Activated CD8-positive, alpha-beta memory T cell treated with anti-CD3 and anti-CD28 coated beads, Interleukin-2, amount 10 ng/mL, durations not matched to agents 7 days and 5 days (primary cell): ENCODE measurements at regions not wholly inside any gene's neighbourhood (a gene's known extent, or its start where the extent isn't known, plus 50 kb on each side); places are given as distances from the start of the nearest gene placed in this dataset.

Experiments
- ATAC-seq: fragments of 150-1000 bp; cut with Tn5 transposase; one replicate; pipeline ENCODE4 v1.10.0; 2021; ENCODE audit warnings: moderate library complexity
- CTCF ChIA-PET: fragments of 350-600 bp; sonication (Branson Sonifier 250); formaldehyde crosslinking; loops from one replicate; lab custom pipeline; 2021; ENCODE audit warnings: antibody characterized with exemption; lab: Charles Lee
- DNase-seq: peaks from one replicate; pipeline ENCODE4 v3.0.0-alpha.2; 2020
- H3K27ac Mint-ChIP-seq: one replicate; pipeline ENCODE4 v1.8.0; 2021; ENCODE audit warnings: mild to moderate bottlenecking, mixed read lengths
- H3K27me3 Mint-ChIP-seq: one replicate; pipeline ENCODE4 v1.8.0; 2021; ENCODE audit warnings: mixed read lengths
- H3K36me3 Mint-ChIP-seq: one replicate; pipeline ENCODE4 v1.8.0; 2021; ENCODE audit warnings: mild to moderate bottlenecking, mixed read lengths
- H3K4me1 Mint-ChIP-seq: one replicate; pipeline ENCODE4 v1.8.0; 2021; ENCODE audit warnings: mixed read lengths
- H3K4me3 Mint-ChIP-seq: one replicate; pipeline ENCODE4 v1.8.0; 2021; ENCODE audit warnings: mild to moderate bottlenecking, moderate library complexity, mixed read lengths
- H3K9me3 Mint-ChIP-seq: one replicate; pipeline ENCODE4 v1.8.0; 2022; ENCODE audit warnings: low read depth, mixed read lengths

DNA sequence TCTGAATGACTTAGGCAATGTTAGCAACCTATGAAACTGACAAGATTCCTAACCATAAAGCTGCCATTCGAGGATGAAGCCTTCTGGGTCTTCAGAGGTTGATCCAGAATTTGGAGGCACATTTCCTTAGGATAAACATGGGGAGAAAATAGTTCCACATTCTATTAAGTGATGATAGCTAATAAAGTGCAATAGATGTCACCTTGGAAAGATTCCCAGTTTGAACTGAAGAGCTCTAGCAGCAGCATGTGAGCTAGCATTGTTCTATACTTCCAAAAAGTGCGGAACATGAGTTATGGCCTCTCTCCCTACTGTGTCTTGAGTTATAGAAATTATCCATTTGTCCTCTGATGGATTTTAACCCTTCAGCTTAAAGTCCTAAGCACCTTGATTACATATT lies 991.4 kb upstream of the SLIT2 start:
- Mint-ChIP-seq H3K27me3 (no peaks in the 10 kb centered on the region), H3K27ac (no peak overlapping the region), H3K4me3 (no peak overlapping the region), H3K4me1 (no peaks in the 10 kb centered on the region), H3K9me3 (peaks cover 16% of the 10 kb centered on the region), H3K36me3 (no peaks in the 10 kb centered on the region)
- no peak for DNase-seq
- CTCF ChIA-PET, result no interaction called here
- ATAC-seq, result no peak

DNA sequence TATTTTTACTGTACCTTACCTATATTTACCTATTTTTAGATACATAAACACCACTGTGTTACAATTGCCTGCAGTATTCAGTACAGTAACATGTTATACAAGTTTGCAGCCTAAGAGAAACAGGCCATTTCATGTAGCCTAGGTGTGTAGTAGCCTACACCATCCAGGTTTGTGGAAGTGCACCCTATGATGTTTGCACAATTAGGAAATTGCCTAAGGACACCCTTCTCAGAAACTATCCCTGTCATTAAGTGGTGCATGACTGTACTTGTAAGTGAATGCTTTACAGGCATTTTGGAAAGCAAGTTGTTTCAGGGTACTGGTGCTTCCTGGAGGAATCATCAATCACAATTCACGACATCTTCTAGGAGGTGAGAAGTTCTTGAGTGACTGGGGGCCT lies 991.8 kb upstream of the SLIT2 start:
- CTCF ChIA-PET, result no interaction called here
- Mint-ChIP-seq H3K36me3 (no peaks in the 10 kb centered on the region), H3K9me3 (peaks cover 14% of the 10 kb centered on the region), H3K27me3 (no peaks in the 10 kb centered on the region), H3K4me1 (no peaks in the 10 kb centered on the region), H3K27ac (no peak overlapping the region), H3K4me3 (no peak overlapping the region)
- DNase-seq (no peak), ATAC-seq (no peak)

- Mint-ChIP-seq H3K27me3 (no peaks in the 10 kb centered on the region), H3K4me3 (no peak overlapping the region), H3K27ac (no peak overlapping the region), H3K36me3 (no peaks in the 10 kb centered on the region), H3K9me3 (peaks cover 7% of the 10 kb centered on the region), H3K4me1 (no peaks in the 10 kb centered on the region)
- ATAC-seq (no peak), DNase-seq (no peak)
- CTCF ChIA-PET, result no interaction called here
These were observed 994.9 kb upstream of the SLIT2 start for GRCh38 chr4:19256823-19257222.

- Mint-ChIP-seq H3K27me3 (no peaks in the 10 kb centered on the region), H3K4me1 (no peaks in the 10 kb centered on the region), H3K4me3 (no peak overlapping the region), H3K36me3 (no peaks in the 10 kb centered on the region), H3K27ac (no peak overlapping the region), H3K9me3 (peaks cover 9% of the 10 kb centered on the region)
- ATAC-seq, result no peak
- CTCF ChIA-PET, result no interaction called here
- no peak for DNase-seq
These were observed 997.2 kb upstream of the SLIT2 start for GRCh38 chr4:19254486-19254885.

DNA sequence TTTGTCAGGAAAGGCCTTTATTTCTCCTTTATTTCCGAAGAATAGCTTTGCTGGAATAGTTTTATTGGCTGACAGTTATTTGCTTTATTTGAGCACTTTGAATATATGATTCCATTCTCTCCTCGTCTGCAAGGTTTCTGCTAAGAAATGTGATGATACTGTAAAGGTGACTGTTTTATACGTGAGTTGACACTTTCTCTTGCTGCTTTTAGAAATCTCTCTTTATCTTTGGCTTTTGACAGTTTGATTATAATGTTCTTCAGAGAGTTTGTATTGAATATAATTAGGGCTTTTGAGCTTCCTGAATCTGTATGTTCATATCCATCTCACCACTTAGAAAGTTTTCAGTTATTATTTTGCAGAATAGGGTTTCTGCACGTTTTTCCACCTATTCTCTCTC lies 1003.7 kb upstream of the SLIT2 start:
- ATAC-seq, result no peak
- H3K4me3 Mint-ChIP-seq, result no peak overlapping the region
- H3K4me1 Mint-ChIP-seq, result no peaks in the 10 kb centered on the region

DNA sequence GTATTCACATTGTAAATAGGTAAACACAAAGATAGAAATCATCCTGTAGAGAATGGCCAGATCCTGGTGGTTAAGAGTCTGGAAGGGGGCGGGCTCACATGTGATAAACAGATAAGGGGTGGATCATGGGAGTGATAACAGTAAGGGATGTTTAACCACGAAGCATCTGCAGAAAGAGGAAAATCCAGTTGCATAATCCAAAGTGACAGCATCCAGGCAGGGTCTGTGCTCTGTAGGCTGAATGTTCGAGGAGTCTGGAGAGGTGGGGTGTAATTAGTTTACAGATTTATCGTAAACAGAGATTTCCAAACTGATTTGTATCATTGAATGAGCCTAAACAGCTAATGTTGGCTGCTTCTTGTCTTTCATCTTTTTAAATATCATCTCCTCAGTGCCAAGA lies 1009.8 kb upstream of the SLIT2 start:
- CTCF ChIA-PET, result no interaction called here
- Mint-ChIP-seq H3K4me3 (no peak overlapping the region), H3K27ac (no peak overlapping the region), H3K36me3 (no peaks in the 10 kb centered on the region), H3K27me3 (no peaks in the 10 kb centered on the region), H3K4me1 (no peaks in the 10 kb centered on the region), H3K9me3 (peaks cover 3% of the 10 kb centered on the region)
- DNase-seq (no peak), ATAC-seq (no peak)

More for the DNA sequence above, 1003.7 kb upstream of the SLIT2 start:
- Mint-ChIP-seq H3K27me3 (no peaks in the 10 kb centered on the region), H3K9me3 (peaks cover 15% of the 10 kb centered on the region), H3K36me3 (no peaks in the 10 kb centered on the region), H3K27ac (no peak overlapping the region)
- CTCF ChIA-PET, result no interaction called here
- DNase-seq, result no peak

DNA sequence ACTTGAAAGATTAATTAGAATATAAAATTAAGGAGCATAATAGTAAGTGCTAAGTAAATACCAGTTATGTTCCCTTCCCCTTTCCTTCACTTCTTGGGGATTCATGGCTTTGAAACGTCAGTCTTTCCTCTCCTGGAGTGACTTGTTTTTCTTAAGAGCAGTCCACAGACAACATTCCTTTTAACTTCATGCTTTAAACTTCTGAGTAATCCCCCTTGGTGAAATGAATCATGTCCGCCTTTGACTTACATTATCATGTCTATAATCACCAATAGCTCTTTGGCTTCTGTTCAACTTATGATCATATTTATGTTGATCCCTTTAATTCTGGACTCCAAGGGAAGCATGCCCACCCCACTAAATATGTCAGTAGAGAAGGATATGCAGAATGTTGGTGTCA lies 1012.1 kb upstream of the SLIT2 start:
- CTCF ChIA-PET, result no interaction called here
- Mint-ChIP-seq H3K4me3 (no peak overlapping the region), H3K27ac (no peak overlapping the region), H3K27me3 (no peaks in the 10 kb centered on the region), H3K9me3 (peaks cover 5% of the 10 kb centered on the region), H3K36me3 (no peaks in the 10 kb centered on the region), H3K4me1 (no peaks in the 10 kb centered on the region)
- no peak for DNase-seq
- no peak for ATAC-seq

DNA sequence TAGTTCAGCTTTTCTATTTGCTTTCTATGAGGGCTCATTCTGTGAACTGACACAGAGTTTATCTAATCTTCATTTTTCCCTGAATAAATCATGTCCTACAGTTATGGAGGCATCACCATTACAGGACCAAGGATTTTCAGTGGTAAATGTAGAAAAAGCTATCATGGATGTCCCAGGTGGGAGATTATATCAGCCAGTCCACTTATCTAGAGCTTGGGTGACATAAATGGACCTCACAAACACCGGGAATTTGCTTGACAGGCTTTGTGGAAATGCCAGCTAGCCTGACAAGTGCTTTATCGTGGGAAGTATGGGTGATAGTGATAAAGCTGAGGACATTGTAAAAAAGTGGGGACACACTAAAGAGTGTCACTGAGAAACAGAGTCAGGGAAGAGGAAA lies 1015.2 kb upstream of the SLIT2 start:
- Mint-ChIP-seq H3K36me3 (no peaks in the 10 kb centered on the region), H3K4me1 (no peaks in the 10 kb centered on the region), H3K9me3 (peaks cover 9% of the 10 kb centered on the region), H3K27ac (no peak overlapping the region), H3K27me3 (no peaks in the 10 kb centered on the region), H3K4me3 (no peak overlapping the region)
- ATAC-seq, result no peak
- no peak for DNase-seq
- CTCF ChIA-PET, result no interaction called here

DNA sequence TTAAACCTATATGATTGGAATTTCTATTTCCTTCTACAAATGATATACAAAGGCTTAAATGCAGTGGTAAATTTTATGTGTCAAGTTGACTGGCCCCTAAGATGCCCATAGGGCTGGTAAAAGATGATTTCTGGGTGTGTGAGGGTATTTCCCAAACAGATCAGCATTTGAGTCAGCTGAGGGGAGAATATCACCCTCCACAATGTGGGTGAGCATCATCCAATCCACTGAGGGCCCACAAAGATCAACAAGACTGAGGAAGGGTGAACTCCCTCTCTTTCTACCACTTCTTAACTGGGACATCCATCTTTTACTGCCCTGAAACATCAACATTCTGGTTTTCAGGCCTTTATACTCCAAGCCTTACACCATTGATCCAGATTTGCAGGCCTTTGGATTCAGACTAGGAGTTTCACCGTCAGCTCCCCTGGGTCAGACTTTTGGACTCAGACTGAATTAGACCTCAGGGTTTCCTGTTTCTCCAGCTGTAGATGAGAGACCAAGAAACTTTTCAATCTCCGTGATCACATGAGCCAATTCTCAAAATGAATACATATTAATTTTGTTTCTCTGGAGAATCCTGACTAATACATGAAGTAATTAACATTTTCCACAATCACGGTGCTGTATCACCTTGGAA lies 1020.7 kb upstream of the SLIT2 start:
- no peak for DNase-seq

DNA sequence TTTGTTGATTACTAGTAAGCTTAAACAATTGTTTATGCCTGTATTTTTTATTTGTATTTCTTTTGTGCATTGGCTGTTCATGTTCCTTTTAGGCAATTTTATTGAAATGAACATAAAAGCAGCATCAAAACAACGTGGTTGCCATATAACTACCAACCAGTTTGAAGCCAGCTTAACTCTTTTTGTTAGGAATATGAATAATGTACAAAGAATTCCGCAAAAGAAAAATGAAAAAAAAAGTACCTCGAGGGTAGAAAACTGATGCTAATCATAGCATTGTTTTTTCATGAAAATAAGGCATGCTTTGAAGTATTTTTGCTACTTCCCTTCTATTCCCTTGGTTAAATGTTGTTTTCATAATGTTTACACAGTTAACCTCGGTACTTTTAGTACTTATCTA lies 1024.0 kb upstream of the SLIT2 start:
- no peak for DNase-seq
- Mint-ChIP-seq H3K27me3 (no peaks in the 10 kb centered on the region), H3K36me3 (no peaks in the 10 kb centered on the region), H3K27ac (no peak overlapping the region), H3K4me3 (no peak overlapping the region), H3K9me3 (no peaks in the 10 kb centered on the region), H3K4me1 (no peaks in the 10 kb centered on the region)
- CTCF ChIA-PET, result no interaction called here
- ATAC-seq, result no peak

More for the DNA sequence above, 1020.7 kb upstream of the SLIT2 start:
- Mint-ChIP-seq H3K4me3 (no peak overlapping the region), H3K27ac (no peak overlapping the region), H3K27me3 (no peaks in the 10 kb centered on the region), H3K4me1 (no peaks in the 10 kb centered on the region), H3K36me3 (no peaks in the 10 kb centered on the region), H3K9me3 (peaks cover 9% of the 10 kb centered on the region)
- ATAC-seq, result no peak
- CTCF ChIA-PET, result no interaction called here

- Mint-ChIP-seq H3K4me1 (no peaks in the 10 kb centered on the region), H3K9me3 (no peaks in the 10 kb centered on the region), H3K27me3 (no peaks in the 10 kb centered on the region), H3K27ac (no peak overlapping the region), H3K4me3 (no peak overlapping the region), H3K36me3 (no peaks in the 10 kb centered on the region)
- ATAC-seq (no peak), DNase-seq (no peak)
- CTCF ChIA-PET, result no interaction called here
These were observed 1026.9 kb upstream of the SLIT2 start for GRCh38 chr4:19224820-19225219.

- Mint-ChIP-seq H3K4me3 (no peak overlapping the region), H3K36me3 (no peaks in the 10 kb centered on the region), H3K27me3 (no peaks in the 10 kb centered on the region), H3K9me3 (peaks cover 6% of the 10 kb centered on the region), H3K4me1 (no peaks in the 10 kb centered on the region), H3K27ac (no peak overlapping the region)
- CTCF ChIA-PET, result no interaction called here
- DNase-seq, result no peak
- no peak for ATAC-seq
These were observed 1035.2 kb upstream of the SLIT2 start for GRCh38 chr4:19216476-19216875.

DNA sequence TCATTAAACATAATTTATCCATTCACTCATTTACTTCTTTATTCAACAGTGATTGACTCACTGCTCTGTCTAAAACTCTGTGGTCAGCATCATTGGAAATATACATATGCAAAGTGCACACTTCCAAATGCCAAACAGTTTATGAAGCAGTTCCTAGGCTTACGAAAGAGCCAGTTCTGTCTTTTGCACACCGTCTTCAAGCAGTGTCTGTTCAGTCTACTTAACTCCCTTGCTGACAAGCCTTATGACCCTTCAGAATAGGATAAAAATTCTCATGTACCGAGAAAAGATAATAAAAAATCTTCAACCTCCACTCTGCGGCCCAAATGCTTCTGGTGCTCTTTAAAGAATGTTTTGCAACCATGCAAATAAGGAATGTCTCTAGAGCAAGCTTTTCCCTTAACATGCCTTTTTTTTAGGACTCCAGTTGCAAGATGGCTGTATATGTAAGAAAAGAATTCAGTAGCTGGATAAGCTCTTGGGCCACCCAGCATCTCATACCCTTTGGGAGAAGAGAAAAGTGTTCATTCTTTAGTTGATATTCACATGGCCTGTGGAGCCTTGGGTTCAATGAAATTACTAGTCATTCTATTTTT lies 1037.0 kb upstream of the SLIT2 start:
- no peak for DNase-seq
- CTCF ChIA-PET, result no interaction called here
- no peaks in the 10 kb centered on the region for H3K27me3 Mint-ChIP-seq
- no peak for ATAC-seq
- H3K9me3 Mint-ChIP-seq, result peaks cover 11% of the 10 kb centered on the region
- H3K27ac Mint-ChIP-seq, result no peak overlapping the region
- no peaks in the 10 kb centered on the region for H3K36me3 Mint-ChIP-seq
- no peaks in the 10 kb centered on the region for H3K4me1 Mint-ChIP-seq
- no peak overlapping the region for H3K4me3 Mint-ChIP-seq

DNA sequence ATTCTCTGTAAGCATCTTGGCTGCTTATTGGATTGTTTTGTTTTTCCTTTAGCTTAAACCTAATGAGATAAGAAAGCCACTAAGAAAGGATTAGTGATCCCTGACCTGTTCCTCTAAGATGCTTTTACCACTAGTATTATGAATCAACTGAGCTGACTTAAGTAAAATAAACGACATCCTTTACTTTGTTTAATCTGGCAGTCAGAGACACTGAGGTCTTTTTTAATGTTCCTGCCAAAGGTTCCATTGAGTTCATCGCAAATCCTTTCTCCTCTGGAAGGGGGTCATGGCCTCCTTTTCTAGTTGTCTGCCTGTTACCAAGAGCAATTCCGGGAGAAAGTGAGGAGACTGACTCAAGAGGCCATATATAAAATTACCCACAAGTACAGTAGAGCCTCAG lies 1038.3 kb upstream of the SLIT2 start:
- Mint-ChIP-seq H3K9me3 (peaks cover 7% of the 10 kb centered on the region), H3K27me3 (no peaks in the 10 kb centered on the region), H3K4me1 (no peaks in the 10 kb centered on the region), H3K27ac (no peak overlapping the region), H3K4me3 (no peak overlapping the region), H3K36me3 (no peaks in the 10 kb centered on the region)
- DNase-seq (no peak), ATAC-seq (no peak)
- CTCF ChIA-PET, result no interaction called here
